ENCODE measurements at regions not wholly inside any gene's neighbourhood (a gene's known extent, or its start where the extent isn't known, plus 50 kb on each side); places are given as distances from the start of the nearest gene placed in this dataset.

DNA sequence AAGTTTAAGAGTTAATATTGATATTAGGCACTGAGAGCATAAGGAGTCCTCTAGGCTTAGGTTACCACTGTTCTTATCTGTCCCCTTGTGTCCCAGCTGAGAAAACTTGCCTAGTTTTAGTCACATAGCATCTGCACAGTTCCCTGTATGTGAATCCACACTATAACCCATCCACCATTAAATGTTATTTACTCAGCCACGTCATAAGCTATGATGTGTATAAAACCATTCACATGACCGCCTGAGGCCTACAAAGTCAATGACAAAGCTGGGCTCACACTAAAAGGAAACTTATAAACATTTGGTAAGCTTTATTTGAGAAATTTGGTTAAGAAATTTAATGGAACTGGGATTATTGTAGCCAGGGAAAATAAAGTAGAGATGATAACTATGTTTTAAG lies 59.2 kb upstream of the TFAP2D start:
- no peak for DNase-seq

DNA sequence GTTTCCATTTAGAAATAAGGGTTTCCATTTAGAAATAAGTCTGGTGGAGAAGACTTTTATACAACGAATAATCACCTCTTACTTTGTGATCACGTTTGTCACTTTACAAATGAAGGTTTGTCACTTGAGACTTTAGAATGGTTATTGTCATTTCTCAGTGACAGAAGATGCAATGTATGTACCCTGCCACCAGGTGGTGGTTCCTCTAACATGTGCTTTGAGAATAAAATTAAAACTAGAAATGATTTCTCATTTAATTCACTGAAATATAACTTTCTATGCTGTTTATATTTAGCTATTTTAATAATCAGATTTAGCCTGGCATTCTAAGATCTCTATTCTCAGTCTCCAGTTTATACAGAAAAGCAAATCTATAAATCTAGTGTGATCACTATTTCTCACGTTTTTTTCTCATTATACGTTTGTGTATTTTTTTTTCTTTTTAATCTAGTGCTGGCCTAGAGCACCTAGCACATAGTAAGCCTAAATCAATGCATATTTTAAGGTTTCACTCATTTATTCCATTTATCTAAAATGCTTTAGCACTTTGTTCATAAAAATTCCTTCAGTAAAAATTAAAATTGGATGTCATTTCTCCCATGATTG lies 57.4 kb upstream of the TFAP2D start:
- no peak for DNase-seq

DNA sequence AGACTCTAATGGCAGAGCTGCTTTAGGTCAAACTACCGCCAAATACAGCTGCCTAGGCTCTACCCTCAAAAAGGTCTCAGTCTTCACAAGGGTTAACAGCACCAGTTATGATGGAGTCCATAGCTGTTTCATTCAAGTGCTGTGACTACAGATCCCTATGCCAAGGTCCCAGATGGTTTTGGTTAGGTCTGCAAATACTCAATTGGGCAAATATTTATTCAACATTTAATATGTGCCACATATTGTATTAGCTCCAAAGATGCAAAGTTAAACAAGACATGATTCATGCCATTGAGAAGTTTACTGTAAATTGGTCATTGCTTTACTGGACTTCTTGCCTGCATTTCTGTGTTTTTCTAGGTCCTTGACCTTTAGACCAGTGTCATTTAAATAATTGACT lies 55.8 kb upstream of the TFAP2D start:
- no peak for DNase-seq

DNA sequence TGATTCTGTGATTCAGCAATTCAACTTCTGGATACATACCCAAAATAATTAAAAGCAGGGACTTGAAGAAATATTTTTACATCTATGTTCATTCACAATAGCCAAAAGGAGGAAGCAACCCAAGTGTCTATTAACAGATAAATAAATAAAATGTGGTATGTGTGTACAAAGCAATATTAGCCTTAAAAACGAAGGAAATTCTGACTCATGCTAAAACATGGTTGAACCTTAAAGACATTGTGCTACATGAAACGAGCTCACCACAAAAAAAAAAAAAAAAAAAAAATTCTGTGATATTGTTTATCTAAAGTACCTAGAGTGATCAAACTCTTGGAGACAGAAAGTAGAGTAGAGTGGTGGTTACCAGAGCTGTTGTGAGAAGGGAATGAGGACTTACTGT lies 54.8 kb upstream of the TFAP2D start:
- DNase-seq: no peak

DNA sequence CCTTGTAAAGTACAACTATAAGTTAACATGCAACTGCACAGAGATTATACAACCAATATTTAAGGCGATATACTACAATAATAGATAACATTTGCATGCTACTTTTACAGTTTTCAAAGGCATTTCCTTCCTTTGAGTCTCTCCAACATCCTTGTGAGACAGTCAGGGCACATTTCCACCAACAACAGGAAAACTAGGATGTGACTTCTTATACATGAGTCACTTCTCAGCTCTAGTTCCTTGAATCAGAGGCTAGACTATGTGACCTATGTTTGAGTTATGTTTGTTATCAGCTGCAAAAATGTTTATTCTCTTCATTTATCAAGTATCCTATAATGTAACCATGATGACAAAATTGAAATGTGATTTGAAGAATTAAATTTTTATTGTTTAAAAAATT lies 51.7 kb upstream of the TFAP2D start:
- no peak for DNase-seq
